NT2/D1 (cell line): ENCODE measurements at regions not wholly inside any gene's neighbourhood (a gene's known extent, or its start where the extent isn't known, plus 50 kb on each side); places are given as distances from the start of the nearest gene placed in this dataset.

Experiments used
- SUZ12 ChIP-seq: IDR thresholded peaks from 2 replicates; pipeline ENCODE4 v1.6.1; 2011; ENCODE audit not compliant: insufficient read length, insufficient read depth; ENCODE audit errors: extremely low read depth
- YY1 ChIP-seq: IDR thresholded peaks from 2 replicates; pipeline ENCODE4 v1.6.1; 2011; ENCODE audit not compliant: insufficient read length, insufficient read depth
- ZNF274 ChIP-seq: IDR thresholded peaks from 2 replicates; pipeline ENCODE4 v1.6.1; 2011; ENCODE audit warnings: mild to moderate bottlenecking, low read depth, low read length

GRCh38 chr6:84546427-84546914 lies 217.9 kb downstream of the TBX18 start:
- TF ChIP-seq YY1 = no peak
- TF ChIP-seq ZNF274 = no peak
- TF ChIP-seq SUZ12 = no peak
